Loucy (cell line): ENCODE measurements at regions not wholly inside any gene's neighbourhood (a gene's known extent, or its start where the extent isn't known, plus 50 kb on each side); places are given as distances from the start of the nearest gene placed in this dataset.

ENCODE experiments used
- CTCF ChIP-seq: fragments of 200-600 bp; sonication (generic); conservative IDR thresholded peaks from 2 replicates; pipeline ENCODE4 v1.5.1; 2014; ENCODE audit warnings: mild to moderate bottlenecking, antibody characterized with exemption, low read length
- EZH2phosphoT487 ChIP-seq: fragments of 200-600 bp; IDR thresholded peaks from 2 replicates; pipeline ENCODE4 v1.6.1; 2018; ENCODE audit warnings: antibody characterized with exemption, mild to moderate bottlenecking, moderate library complexity, borderline replicate concordance

- TF ChIP-seq CTCF (no peak), EZH2phosphoT487 (no peak)
These were observed 618.6 kb upstream of the TMEM132C start for GRCh38 chr12:127648321-127648720.
